Tongue (tissue), 1 donor: ENCODE measurements at regions not wholly inside any gene's neighbourhood (a gene's known extent, or its start where the extent isn't known, plus 50 kb on each side); places are given as distances from the start of the nearest gene placed in this dataset.

ENCODE experiments used
- DNase-seq: peaks from one replicate; pipeline ENCODE4 v3.0.0-alpha.2; 2015

- DNase-seq = no peak
Observed at GRCh38 chr9:84393266-84393950, 52.9 kb upstream of the SLC28A3 start.

DNA sequence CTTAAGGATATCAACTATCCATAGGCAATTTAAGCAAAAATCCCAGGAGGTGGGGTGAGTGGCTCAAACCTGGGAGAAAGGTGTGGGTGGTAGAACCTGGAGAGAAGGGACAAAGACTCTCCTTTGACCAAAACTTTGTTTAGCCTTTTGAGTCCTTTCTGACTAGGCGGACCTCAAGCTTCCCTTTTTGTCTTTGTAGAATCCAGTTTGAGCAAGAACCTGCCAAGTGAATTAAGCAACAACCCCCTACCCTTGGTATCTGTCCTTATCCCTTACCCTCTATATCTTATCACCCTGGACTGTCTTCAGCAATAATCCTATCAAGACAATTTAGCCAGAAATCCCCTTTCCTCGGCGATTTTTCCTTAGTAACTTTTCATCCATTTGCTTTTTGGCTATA, 53.5 kb upstream of the SLC28A3 start:
- no peak for DNase-seq

DNA sequence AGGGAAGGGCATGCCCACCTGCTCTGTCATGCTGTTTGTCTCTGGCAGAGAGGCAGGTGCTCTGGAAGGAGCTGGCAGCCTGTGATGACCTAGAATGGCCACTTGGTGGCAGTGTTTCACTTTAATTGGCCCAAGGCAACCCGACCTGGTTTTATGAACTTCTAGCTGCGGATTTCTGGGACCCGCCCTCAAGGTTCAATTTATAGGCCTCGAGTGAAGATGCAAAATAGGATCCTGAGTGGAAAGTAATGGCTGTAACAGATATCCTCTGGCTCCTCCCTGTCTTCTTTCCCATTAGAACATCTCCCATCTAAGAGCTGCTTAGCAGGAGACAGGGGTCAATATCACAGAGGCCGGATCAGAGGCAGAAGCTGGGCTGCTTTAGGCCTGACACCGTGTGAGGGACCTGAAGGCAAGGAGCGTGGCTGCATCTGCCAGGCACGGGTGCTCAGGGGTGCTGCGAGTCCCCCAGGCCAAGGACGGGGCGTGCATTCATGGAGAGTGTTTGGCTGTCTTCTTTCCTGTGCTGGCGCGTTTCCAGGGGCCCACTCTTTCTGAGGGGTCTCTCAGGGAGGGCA, 56.7 kb upstream of the SLC28A3 start:
- DNase-seq = peak; percentile 88

DNA sequence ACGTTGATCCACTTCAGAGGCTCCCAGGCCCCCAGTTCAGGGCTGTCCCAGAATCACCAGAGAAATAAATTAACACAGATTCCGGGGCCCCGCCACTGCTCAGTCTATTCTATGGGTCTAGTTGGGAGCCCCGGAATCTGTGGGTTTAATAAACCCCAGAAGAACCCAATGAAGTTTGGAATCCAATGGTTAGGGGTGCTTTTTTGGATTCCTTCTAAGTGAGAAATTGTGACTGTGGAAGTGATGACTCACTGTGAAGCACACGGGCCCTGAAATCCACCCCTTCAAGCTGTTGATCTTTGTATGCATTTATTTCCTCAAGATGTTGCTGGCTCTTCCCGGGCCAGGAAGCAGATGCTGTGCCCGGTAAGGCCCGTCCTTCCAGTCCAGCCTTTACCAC, 57.3 kb upstream of the SLC28A3 start:
- no peak for DNase-seq

DNA sequence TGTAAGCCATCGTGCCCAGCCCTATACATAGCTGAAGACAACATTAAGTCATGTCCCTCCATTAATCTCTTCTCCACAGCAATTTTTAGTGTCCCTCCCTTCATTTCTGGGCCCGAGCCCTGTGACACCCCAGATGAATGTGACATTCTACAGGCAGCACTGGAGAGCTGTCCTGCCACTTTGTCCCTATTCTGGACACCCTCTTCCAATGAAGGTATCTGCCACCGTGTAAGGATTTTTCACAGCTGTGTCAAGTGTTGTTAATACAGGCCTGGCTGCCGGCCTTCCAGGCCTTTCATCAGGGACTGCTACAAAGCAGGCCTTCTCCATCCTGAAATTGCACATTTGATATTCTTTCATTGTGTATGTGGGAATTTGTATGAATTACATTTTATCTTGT, 62.0 kb upstream of the SLC28A3 start:
- DNase-seq = no peak

DNA sequence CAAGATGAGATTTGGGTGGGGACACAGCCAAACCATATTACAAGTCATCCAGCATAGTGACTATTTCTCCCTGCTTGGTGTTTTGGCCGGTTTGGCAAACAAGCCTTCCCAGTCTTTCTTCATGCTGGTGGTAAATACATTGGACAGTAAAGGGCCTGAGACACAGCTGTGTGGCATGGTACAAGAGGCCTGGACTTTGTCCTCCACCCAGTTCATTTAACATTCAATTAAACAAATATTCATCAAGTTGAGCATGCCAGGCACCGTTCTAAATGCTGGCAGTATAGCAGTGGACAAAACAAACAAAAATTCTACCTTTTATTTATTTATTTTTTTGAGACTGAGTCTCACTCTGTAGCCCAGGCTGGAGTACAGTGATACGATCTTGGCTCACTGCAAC, 62.7 kb upstream of the SLC28A3 start:
- DNase-seq = no peak

GRCh38 chr9:84404095-84404686, 63.6 kb upstream of the SLC28A3 start:
- no peak for DNase-seq

DNA sequence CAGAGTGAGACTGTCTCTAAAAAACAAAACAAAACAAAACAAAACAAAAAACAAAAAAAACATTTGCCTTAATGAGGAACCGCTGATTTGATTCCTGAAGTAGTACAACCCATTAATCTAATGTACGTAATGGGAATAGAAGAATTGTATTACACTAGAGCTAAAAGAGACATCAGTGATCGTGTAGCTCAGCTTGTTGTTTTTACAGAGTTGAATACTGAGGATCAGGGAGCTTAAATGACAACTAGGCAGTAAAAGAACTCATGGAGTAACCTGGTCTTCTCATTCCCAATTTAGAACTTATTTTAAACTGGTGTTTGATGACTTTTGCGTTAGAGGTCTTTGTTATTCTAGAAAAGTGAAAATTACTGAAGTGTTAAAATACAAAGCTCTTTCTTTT, 65.1 kb upstream of the SLC28A3 start:
- DNase-seq = no peak

GRCh38 chr9:84408416-84408815, 67.9 kb upstream of the SLC28A3 start:
- DNase-seq = no peak

- peak; percentile 21 for DNase-seq
Observed at GRCh38 chr9:84411683-84412267, 71.2 kb upstream of the SLC28A3 start.

- DNase-seq = no peak
Observed at GRCh38 chr9:84412654-84413053, 72.1 kb upstream of the SLC28A3 start.

DNA sequence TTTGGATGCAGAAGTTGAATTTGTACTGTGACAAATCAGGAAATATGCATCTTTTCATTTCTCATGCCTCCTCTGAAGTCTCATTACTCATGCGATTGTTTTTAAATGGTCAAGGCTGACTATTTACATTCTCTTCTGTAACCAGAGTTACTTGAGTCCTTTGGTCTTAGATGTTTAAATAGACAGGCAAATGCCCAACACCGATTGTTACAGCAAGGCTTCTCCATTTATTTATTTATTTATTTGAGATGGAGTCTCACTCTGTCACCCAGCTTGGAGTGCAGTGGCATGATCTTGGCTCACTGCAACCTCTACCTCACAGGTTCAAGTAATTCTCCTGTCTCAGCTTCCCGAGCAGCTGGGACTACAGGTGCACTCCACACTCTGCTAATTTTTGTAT, 72.7 kb upstream of the SLC28A3 start:
- DNase-seq = no peak

DNA sequence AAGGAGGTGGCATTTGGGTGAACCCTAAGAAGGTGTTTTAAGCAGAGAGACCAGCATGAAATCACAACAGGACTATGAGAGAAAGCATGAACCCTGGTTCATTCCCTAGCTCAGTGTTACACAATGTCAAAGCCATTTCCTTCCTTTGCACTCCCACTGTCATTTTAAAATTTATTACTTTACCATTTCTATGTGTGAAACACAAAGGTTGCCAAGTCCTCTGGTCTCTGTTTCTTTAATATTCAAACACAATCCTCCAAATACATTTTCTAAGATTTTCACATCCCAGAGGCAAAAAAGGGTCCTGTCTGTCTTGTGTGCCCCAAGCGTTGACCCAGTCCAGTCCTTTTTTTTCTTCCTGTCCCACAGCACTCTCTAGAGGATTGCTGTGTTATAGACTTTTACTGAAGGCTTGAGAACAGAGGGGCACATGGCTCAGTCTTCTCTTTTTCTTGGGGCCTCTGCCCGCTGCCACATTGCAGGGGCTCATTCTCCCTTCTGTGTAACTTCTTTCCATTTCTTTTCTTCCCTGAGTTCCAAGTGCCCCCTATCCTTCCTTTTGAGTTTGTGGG, 78.6 kb upstream of the SLC28A3 start:
- DNase-seq = peak; percentile 9

GRCh38 chr9:84424931-84425330, 84.4 kb upstream of the SLC28A3 start:
- DNase-seq = no peak

GRCh38 chr9:84432746-84433145, 92.2 kb upstream of the SLC28A3 start:
- DNase-seq = no peak

GRCh38 chr9:84435902-84436301, 95.3 kb upstream of the SLC28A3 start:
- no peak for DNase-seq

GRCh38 chr9:84436386-84437109, 96.0 kb upstream of the SLC28A3 start:
- peak; percentile 68 for DNase-seq

GRCh38 chr9:84438391-84438790, 97.8 kb upstream of the SLC28A3 start:
- no peak for DNase-seq

GRCh38 chr9:84439250-84439649, 98.7 kb upstream of the SLC28A3 start:
- DNase-seq = no peak

- DNase-seq = no peak
Observed at GRCh38 chr9:84442712-84443111, 102.2 kb upstream of the SLC28A3 start.

GRCh38 chr9:84445737-84446136, 105.2 kb upstream of the SLC28A3 start:
- DNase-seq = no peak

GRCh38 chr9:84447305-84447704, 106.7 kb upstream of the SLC28A3 start:
- DNase-seq = no peak

DNA sequence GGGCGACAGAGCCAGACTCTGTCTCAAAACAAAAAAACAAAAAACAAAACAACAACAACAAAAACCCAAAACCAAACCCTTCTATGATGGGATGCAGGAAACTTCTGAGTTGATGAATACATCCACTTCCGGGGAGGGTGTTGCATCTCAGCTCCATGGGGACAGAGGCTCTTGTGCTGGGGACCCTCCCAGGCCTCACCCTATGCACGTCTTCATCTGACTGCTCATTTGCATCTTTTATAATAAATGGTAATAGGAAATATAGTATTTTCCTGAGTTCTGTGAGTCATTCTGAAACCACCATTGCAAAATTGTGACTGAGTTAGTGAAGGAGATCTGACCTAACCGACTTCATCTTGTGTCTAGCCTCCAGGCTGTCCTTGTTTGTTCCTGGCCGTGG, 109.5 kb upstream of the SLC28A3 start:
- DNase-seq = no peak
